ENCODE measurements at regions not wholly inside any gene's neighbourhood (a gene's known extent, or its start where the extent isn't known, plus 50 kb on each side); places are given as distances from the start of the nearest gene placed in this dataset.

- Histone ChIP-seq H3K9me1 (ENCODE audit: control insufficient read depth, insufficient read depth, low read length) (no peaks in the 10 kb centered on the region), H2AFZ (ENCODE audit: low read depth, low read length) (peak overlapping the region; percentile 77), H3K4me1 (replicated peaks in 1 of 2; ENCODE audit: control insufficient read depth in 2 of 2, insufficient read depth in 2 of 2, low read length in 2 of 2) (peaks cover 0 to 5% of the 10 kb centered on the region in 2 experiments; a peak in 2 of 5 replicates), H3K27ac (ENCODE audit: extremely low read depth, low read depth, low read length) (peak overlapping the region; percentile 62), H4K20me1 (replicated peaks; ENCODE audit: control insufficient read depth, insufficient read depth, low read length) (no peaks in the 10 kb centered on the region), H3K4me3 (no peak overlapping the region), H3K9me3 (replicated peaks; ENCODE audit: control insufficient read depth, insufficient read depth, low read depth, low read length) (peaks cover 6% of the 10 kb centered on the region), H3K9ac (ENCODE audit: insufficient read depth in 1 of 2, low read depth in 2 of 2, low read length in 2 of 2) (peak overlapping the region in 1 of 2 experiments; percentile 51; a peak in 2 of 4 replicates), H3K27me3 (ENCODE audit: control insufficient read depth in 2 of 2, insufficient read depth in 2 of 2, low read length in 2 of 2) (no peaks in the 10 kb centered on the region), H3K36me3 (ENCODE audit: control insufficient read depth, insufficient read depth, low read length) (no peaks in the 10 kb centered on the region), H3K4me2 (ENCODE audit: insufficient read depth, low read length) (peak overlapping the region; percentile 32), H3K79me2 (ENCODE audit: control insufficient read depth, insufficient read depth, low read length) (no peaks in the 10 kb centered on the region)
- intact Hi-C loops (cut with micrococcal nuclease) (loop anchor here (2.0 kb wide), 1 partner anchor 66 kb away; no protein-coding TSS in a partner anchor), in situ Hi-C loops (cut with MboI) (no loop called here)
- ATAC-seq (peak; percentile 97), FAIRE-seq (peak; percentile 97), DNase-seq (ENCODE audit: extremely low read depth in 1 of 4, low spot score in 3 of 4) (peak; percentile 20 to 90 (median 54))
- no TSS peak for BruUV-seq (replicated peaks)
- CTCF ChIA-PET (ENCODE audit: low intra/inter-chr PET ratio): no interaction called here
- POLR2A ChIA-PET: interaction anchor here (1.1 to 1.8 kb wide), 2 partner anchors 11 to 17 kb away, joined by 3 to 5 read pairs; no protein-coding TSS in a partner anchor
- WGBS (ENCODE audit: insufficient coverage, low coverage, missing lambda C conversion rate): 2% methylated on average over 4 of the region's 4 CpGs
- TF ChIP-seq CHCHD3 (CRISPR knock-in tag; IDR thresholded peaks at IDR 0.05) (no peak), ZBTB2 (IDR thresholded peaks at IDR 0.05) (0 out of 2 replicates have a peak, but pooled peaks have one; percentile 18), DMBX1 (CRISPR knock-in tag; IDR thresholded peaks at IDR 0.05; ENCODE audit: borderline replicate concordance) (peak; percentile 86), MGA (IDR thresholded peaks at IDR 0.05) (peak; percentile 32; the same call in 1 of the 2 replicates), ZBTB33 (CRISPR knock-in tag; IDR thresholded peaks at IDR 0.05) (peak; percentile 75)
These were observed 269.2 kb upstream of the RGS18 start for GRCh38 chr1:191888996-191889622.
